ENCODE measurements at regions not wholly inside any gene's neighbourhood (a gene's known extent, or its start where the extent isn't known, plus 50 kb on each side); places are given as distances from the start of the nearest gene placed in this dataset.

- TF ChIP-seq CTCF (IDR thresholded peaks at IDR 0.05) (no peak), EZH2 (IDR thresholded peaks at IDR 0.05; ENCODE audit: borderline replicate concordance, insufficient read depth, low read depth, low read length, poor library complexity, severe bottlenecking) (no peak)
These were observed 73.6 kb downstream of the MAIP1 start for GRCh38 chr2:200028998-200029397.

All from B cell (primary cell).